Mesothelial cell of epicardium (in vitro differentiated cells): ENCODE measurements at regions not wholly inside any gene's neighbourhood (a gene's known extent, or its start where the extent isn't known, plus 50 kb on each side); places are given as distances from the start of the nearest gene placed in this dataset.

ENCODE experiments used
- DNase-seq, 2 experiments: peaks; one replicate each; pipeline ENCODE4 v3.0.0; 2021; ENCODE audit warnings: low spot score in 2 of 2; ENCODE audit not compliant: unreplicated experiment in 2 of 2
- H3K27ac Mint-ChIP-seq: 2 replicates; pipeline ENCODE4 v1.8.0; 2021; ENCODE audit warnings: mixed read lengths
- H3K27me3 Mint-ChIP-seq: 2 replicates; pipeline ENCODE4 v1.8.0; 2021; ENCODE audit warnings: low read depth, mixed read lengths
- H3K36me3 Mint-ChIP-seq: 2 replicates; pipeline ENCODE4 v1.8.0; 2021; ENCODE audit warnings: mixed read lengths
- H3K4me1 Mint-ChIP-seq: 2 replicates; pipeline ENCODE4 v1.8.0; 2021; ENCODE audit warnings: mixed read lengths
- H3K4me3 Mint-ChIP-seq: 2 replicates; pipeline ENCODE4 v1.8.0; 2021; ENCODE audit warnings: mild to moderate bottlenecking, moderate library complexity, mixed read lengths
- H3K9me3 Mint-ChIP-seq: 2 replicates; pipeline ENCODE4 v1.8.0; 2021; ENCODE audit warnings: mixed read lengths
- TF ChIP-seq, protein P1 (sequence below): fragments of 200-600 bp; sonication (generic); IDR thresholded peaks from one replicate; pipeline ENCODE4 v1.5.0; 2021; ENCODE audit warnings: antibody characterized with exemption; ENCODE audit not compliant: unreplicated experiment

DNA sequence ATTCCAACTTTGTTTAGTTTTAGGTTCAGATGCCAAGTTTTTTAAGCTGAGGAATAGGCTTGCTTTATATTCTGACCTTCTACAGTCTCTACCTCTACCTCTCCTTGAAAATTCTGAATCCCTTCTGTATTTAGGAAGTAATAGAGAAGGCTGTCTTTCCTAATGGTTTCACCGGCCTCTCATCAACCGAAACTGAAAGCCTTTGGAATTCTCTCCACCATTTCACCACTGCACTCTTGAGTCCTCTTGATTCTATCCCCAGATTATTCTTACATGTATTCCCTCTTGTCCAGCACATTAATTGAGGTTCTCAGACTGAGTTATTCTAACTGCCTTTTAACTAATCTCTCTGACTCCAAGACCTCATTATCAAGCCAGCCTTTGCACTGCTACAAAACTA is 67.7 kb upstream of the PICALM start:
- peaks cover 5% of the 10 kb centered on the region for H3K4me1 Mint-ChIP-seq
- H3K27ac Mint-ChIP-seq: no peak overlapping the region
- no peaks in the 10 kb centered on the region for H3K9me3 Mint-ChIP-seq
- H3K36me3 Mint-ChIP-seq: no peaks in the 10 kb centered on the region
- TF ChIP-seq, protein P1, sequence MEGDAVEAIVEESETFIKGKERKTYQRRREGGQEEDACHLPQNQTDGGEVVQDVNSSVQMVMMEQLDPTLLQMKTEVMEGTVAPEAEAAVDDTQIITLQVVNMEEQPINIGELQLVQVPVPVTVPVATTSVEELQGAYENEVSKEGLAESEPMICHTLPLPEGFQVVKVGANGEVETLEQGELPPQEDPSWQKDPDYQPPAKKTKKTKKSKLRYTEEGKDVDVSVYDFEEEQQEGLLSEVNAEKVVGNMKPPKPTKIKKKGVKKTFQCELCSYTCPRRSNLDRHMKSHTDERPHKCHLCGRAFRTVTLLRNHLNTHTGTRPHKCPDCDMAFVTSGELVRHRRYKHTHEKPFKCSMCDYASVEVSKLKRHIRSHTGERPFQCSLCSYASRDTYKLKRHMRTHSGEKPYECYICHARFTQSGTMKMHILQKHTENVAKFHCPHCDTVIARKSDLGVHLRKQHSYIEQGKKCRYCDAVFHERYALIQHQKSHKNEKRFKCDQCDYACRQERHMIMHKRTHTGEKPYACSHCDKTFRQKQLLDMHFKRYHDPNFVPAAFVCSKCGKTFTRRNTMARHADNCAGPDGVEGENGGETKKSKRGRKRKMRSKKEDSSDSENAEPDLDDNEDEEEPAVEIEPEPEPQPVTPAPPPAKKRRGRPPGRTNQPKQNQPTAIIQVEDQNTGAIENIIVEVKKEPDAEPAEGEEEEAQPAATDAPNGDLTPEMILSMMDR: no peak
- no peak for DNase-seq
- no peaks in the 10 kb centered on the region for H3K27me3 Mint-ChIP-seq
- H3K4me3 Mint-ChIP-seq: no peak overlapping the region

DNA sequence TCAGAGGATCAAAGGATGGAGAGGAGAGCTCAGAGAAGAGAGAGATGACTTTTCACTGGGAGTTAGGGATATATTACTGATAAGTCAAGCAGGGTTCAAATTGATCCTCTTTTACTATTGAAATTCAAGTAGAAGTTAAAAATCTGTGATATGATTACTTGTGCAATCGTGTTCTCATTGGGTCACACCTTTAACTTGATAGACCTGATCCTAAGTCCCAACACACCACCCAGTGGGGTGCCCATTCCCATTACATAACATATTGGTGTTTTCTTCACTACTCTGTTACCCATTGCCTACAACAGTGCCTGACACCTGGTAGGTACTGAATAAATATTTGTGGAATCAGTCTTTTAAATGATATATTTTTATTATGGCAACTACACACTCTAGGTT is 66.4 kb upstream of the PICALM start:
- Mint-ChIP-seq H3K27ac (no peak overlapping the region), H3K27me3 (no peaks in the 10 kb centered on the region)

DNA sequence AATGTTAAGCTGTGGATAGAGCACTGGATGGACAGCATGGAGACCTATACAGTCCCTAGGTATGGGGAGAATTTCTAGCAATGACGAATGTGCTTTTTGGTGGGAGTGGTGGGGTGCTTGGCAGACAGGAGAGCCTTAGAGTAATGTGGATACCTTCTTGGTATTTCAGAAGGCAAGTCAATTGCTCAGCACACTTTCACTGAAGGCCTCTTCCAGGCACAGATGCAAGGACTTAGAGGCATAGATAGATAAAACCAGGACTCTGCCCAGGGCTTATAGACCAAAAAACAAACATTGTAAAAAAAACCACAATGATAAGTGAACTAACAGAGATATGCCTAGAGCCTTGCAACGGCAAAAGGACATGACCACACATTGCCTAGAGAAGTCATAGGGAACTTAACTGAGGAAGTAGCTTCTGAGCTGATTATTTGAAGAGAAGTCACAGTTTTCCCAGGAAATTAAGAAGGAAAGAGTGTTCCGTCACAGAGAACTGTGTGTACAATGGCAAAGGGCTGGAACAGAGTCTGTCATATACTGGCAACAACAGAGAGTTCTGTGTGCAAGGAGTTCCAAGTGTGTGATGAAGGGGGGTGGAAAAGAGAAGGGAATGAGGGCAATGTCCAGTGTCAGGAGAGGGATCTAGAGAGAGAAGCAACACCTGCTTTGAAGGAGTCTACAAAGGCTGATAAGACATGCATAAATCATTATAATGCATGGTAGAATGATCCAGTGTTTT is 65.9 kb upstream of the PICALM start:
- Mint-ChIP-seq H3K4me3 (no peak overlapping the region), H3K4me1 (peaks cover 5% of the 10 kb centered on the region), H3K9me3 (no peaks in the 10 kb centered on the region), H3K27ac (no peak overlapping the region), H3K36me3 (no peaks in the 10 kb centered on the region), H3K27me3 (no peaks in the 10 kb centered on the region)
- TF ChIP-seq, protein P1: no peak
- no peak for DNase-seq

More for the DNA sequence above, 66.4 kb upstream of the PICALM start:
- TF ChIP-seq, protein P1: no peak
- peaks cover 5% of the 10 kb centered on the region for H3K4me1 Mint-ChIP-seq
- no peak for DNase-seq
- no peaks in the 10 kb centered on the region for H3K36me3 Mint-ChIP-seq
- no peak overlapping the region for H3K4me3 Mint-ChIP-seq
- no peaks in the 10 kb centered on the region for H3K9me3 Mint-ChIP-seq

DNA sequence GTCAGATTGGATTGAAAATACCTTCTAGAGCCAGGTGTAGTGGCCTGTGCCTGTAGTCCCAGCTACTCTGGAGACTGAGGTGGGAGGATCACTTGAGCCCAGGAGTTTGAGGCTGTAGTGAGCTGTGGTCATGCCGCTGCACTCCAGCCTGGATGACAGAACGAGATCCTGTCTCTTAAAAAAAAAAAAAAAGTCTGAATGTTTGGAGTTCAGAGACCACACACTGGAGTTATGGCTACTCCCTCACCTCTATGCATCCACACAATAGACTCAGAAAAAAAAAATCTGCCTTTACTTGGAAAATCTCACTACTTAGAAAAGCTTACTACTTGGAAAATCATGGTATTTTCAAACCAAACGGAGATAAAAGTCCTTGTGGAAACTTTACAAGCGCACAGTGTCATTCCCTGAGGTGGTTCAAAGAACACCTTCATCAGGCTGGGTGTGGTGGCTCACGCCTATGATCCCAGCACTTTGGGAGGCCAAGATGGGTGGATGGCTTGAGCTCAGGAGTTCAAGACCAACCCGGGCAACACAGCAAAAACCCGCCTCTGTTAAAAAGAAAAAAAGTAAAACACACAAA is 63.9 kb upstream of the PICALM start:
- no peak overlapping the region for H3K4me3 Mint-ChIP-seq
- H3K27ac Mint-ChIP-seq: no peak overlapping the region
- no peaks in the 10 kb centered on the region for H3K27me3 Mint-ChIP-seq
- H3K36me3 Mint-ChIP-seq: no peaks in the 10 kb centered on the region
- H3K4me1 Mint-ChIP-seq: peaks cover 5% of the 10 kb centered on the region
- no peaks in the 10 kb centered on the region for H3K9me3 Mint-ChIP-seq
- no peak for DNase-seq
- TF ChIP-seq, protein P1: no peak

DNA sequence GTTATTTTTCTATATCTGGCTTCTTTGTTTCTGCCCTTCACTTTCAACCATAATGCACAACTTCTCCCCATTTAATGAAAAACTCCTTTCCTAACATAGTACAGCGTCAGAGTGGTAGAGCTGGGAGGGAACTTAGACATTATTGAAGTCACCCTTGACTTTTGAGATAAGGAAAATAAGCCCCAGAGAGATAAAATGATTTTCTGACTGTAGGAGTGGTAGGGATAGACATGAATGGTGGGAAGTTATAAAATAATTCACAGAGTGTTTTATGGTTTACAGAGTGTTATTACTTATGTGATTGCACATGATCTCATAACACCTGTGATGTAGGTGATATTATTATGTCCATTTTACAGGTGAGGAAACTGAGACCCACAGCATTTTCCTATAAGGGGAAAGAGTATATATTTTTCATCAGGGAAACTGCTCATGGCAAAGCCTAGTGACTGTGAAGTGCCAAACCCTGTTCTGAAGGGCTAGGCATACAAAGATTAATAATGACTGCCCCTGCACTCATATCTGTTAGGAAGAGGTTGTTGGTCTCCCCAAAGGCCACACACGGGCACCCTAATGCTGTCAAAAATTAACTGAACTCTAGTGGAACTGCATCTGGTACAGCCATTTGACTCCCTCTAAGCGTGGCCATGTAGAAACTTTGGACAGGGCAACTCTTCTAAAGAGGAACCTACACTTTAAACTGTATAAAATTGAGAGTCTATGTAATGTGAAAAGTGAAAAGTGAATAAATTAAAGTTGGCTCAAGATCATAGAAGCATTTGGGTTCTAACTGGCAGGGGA is 61.1 kb upstream of the PICALM start:
- TF ChIP-seq, protein P1: no peak
- Mint-ChIP-seq H3K4me1 (peaks cover 3% of the 10 kb centered on the region), H3K9me3 (no peaks in the 10 kb centered on the region), H3K36me3 (no peaks in the 10 kb centered on the region), H3K27ac (no peak overlapping the region), H3K27me3 (no peaks in the 10 kb centered on the region), H3K4me3 (no peak overlapping the region)
- no peak for DNase-seq
